Panc1 (cell line): ENCODE measurements at regions not wholly inside any gene's neighbourhood (a gene's known extent, or its start where the extent isn't known, plus 50 kb on each side); places are given as distances from the start of the nearest gene placed in this dataset.

ENCODE experiments used
- POLR2AphosphoS5 ChIP-seq: IDR thresholded peaks from 2 replicates; pipeline ENCODE4 v1.6.1; 2012; ENCODE audit warnings: mild to moderate bottlenecking, low read depth, low read length, moderate library complexity
- TF ChIP-seq, protein P1 (sequence below): fragments of 450-650 bp; IDR thresholded peaks from 2 replicates; pipeline ENCODE4 v1.5.1; 2017; ENCODE audit warnings: mild to moderate bottlenecking
- TF ChIP-seq, protein P2 (sequence below), 2 experiments: IDR thresholded peaks; 2 replicates each; pipeline ENCODE4 v1.6.1; 2011 to 2012; ENCODE audit warnings: low read depth in 2 of 2, control low read depth in 1 of 2, low read length in 1 of 2, mild to moderate bottlenecking in 1 of 2, moderate library complexity in 1 of 2; ENCODE audit not compliant: insufficient read depth in 1 of 2

DNA sequence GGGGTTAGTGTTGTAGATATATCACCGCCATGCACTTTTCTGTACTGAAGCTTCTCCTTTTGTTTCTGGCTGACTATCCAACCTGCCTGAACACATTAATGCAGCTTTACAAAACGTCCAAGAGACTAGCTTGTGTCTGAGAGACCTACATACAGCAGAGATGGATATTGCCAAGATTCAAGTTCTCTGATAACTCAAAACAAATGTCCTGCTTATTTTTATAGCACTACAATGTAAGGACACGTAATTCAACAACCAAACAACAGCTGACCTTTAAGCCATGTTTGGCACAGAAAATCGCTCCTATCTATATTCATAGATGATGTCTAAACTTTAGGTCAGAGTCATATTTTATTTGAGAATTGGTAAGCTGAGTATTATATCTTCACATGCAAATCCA is 76.2 kb upstream of the NTRK2 start:
- TF ChIP-seq, protein P1, sequence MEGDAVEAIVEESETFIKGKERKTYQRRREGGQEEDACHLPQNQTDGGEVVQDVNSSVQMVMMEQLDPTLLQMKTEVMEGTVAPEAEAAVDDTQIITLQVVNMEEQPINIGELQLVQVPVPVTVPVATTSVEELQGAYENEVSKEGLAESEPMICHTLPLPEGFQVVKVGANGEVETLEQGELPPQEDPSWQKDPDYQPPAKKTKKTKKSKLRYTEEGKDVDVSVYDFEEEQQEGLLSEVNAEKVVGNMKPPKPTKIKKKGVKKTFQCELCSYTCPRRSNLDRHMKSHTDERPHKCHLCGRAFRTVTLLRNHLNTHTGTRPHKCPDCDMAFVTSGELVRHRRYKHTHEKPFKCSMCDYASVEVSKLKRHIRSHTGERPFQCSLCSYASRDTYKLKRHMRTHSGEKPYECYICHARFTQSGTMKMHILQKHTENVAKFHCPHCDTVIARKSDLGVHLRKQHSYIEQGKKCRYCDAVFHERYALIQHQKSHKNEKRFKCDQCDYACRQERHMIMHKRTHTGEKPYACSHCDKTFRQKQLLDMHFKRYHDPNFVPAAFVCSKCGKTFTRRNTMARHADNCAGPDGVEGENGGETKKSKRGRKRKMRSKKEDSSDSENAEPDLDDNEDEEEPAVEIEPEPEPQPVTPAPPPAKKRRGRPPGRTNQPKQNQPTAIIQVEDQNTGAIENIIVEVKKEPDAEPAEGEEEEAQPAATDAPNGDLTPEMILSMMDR = no peak
- TF ChIP-seq POLR2AphosphoS5 = no peak
- TF ChIP-seq, protein P2, sequence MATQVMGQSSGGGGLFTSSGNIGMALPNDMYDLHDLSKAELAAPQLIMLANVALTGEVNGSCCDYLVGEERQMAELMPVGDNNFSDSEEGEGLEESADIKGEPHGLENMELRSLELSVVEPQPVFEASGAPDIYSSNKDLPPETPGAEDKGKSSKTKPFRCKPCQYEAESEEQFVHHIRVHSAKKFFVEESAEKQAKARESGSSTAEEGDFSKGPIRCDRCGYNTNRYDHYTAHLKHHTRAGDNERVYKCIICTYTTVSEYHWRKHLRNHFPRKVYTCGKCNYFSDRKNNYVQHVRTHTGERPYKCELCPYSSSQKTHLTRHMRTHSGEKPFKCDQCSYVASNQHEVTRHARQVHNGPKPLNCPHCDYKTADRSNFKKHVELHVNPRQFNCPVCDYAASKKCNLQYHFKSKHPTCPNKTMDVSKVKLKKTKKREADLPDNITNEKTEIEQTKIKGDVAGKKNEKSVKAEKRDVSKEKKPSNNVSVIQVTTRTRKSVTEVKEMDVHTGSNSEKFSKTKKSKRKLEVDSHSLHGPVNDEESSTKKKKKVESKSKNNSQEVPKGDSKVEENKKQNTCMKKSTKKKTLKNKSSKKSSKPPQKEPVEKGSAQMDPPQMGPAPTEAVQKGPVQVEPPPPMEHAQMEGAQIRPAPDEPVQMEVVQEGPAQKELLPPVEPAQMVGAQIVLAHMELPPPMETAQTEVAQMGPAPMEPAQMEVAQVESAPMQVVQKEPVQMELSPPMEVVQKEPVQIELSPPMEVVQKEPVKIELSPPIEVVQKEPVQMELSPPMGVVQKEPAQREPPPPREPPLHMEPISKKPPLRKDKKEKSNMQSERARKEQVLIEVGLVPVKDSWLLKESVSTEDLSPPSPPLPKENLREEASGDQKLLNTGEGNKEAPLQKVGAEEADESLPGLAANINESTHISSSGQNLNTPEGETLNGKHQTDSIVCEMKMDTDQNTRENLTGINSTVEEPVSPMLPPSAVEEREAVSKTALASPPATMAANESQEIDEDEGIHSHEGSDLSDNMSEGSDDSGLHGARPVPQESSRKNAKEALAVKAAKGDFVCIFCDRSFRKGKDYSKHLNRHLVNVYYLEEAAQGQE (IDR thresholded peaks at IDR 0.05; ENCODE audit: insufficient read depth in 1 of 2, low read depth in 2 of 2, low read length in 1 of 2) = no peak
